GM18507 (cell line): ENCODE measurements at regions not wholly inside any gene's neighbourhood (a gene's known extent, or its start where the extent isn't known, plus 50 kb on each side); places are given as distances from the start of the nearest gene placed in this dataset.

Source experiments
- DNase-seq: peaks from one replicate; pipeline ENCODE4 v3.0.0; 2011; ENCODE audit warnings: low read depth; ENCODE audit not compliant: insufficient read length; ENCODE audit errors: extremely low spot score
- FAIRE-seq: peaks from 2 replicates; lab custom pipeline; 2011; peaks lifted over from hg19 to GRCh38; lab: Jason Lieb, UNC

DNA sequence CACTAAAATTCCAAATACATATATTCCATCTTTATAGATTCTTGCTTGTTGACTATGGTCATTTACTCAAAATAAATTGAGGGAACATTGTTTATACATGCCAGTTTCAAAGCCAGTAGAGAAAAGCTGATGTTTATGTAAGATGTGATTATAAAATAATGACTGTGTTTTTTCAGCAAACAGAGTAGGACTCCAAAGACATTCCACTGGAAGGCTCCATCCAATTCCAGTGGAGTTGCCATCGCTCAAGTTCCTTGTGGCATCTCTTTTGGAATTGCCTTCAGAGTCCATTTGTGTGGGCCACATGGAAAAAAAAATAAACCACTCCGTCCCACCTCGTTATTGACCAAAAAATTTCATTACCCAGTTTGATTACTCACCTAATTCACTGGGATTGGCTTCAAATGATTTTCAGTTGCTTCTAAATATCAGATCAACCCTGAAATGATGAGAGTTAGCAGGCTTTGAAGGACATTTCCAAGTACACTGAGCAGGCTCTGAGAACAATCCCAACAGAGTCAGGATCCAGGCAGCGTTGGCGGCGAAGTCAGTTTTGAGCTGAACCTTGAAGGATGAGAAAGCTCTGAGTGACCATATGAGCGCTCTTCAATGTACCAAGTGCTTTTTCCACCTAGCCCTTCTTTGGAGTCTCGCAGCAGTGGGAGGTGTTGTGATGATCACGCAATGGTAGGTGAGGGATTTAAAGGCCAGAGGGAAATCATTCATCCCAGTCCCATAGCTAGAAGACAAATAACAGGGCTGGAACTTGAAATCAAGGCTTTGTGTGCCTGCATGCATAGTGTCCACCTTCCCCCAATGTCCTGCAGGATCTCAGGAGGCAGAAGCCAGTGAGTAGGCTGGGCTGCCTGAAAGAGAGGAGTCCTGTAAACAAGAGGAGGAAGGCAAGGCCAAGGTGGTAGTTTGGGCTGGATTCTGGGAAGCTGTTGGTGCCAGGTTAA, 281.7 kb downstream of the CDC5L start:
- DNase-seq (no peak), FAIRE-seq (no peak)

GRCh38 chr6:44670146-44670545, 282.6 kb downstream of the CDC5L start:
- no peak for DNase-seq
- no peak for FAIRE-seq

- no peak for FAIRE-seq
Measured at GRCh38 chr6:44671333-44671732, 283.8 kb downstream of the CDC5L start.

DNA sequence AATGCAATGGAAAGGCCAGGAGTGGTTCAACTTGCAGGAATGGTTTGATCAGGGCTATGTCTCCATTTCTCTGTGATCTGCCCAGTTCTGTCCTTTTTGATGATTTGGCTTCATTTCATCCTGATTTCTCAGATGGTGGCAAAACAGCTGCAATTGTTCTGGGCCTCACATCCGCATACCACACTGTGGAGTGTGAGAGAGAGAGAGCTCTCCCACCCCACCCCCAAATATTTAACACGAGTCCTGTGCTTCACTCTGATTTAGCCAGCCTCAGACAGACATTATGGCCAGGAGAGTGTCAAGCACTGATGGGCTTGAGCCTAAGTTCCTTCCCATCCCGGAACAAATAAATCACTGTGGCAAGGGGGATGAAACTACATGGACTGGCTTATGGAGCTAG, 284.6 kb downstream of the CDC5L start:
- DNase-seq (no peak), FAIRE-seq (no peak)

More at GRCh38 chr6:44671333-44671732, 283.8 kb downstream of the CDC5L start:
- no peak for DNase-seq

DNA sequence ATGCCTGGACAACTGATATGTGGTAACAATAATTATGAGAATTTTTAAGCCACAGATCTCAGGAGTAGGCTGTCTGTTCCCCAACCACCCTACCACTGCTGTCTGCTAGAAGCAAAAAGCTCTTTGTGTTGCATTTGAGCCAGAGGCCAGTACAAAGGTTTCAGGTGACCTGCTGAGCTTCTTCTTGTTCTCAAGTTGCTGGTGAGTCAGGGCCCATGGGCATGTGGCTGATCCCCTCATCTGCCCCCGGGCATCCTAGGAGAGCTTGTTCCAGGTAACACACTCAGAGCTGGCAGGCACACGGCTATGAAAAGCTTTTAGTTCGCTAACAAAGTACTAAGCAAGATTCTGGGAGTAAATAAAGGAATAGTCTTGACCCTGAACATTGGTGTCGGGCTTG, 285.3 kb downstream of the CDC5L start:
- FAIRE-seq (no peak), DNase-seq (no peak)

DNA sequence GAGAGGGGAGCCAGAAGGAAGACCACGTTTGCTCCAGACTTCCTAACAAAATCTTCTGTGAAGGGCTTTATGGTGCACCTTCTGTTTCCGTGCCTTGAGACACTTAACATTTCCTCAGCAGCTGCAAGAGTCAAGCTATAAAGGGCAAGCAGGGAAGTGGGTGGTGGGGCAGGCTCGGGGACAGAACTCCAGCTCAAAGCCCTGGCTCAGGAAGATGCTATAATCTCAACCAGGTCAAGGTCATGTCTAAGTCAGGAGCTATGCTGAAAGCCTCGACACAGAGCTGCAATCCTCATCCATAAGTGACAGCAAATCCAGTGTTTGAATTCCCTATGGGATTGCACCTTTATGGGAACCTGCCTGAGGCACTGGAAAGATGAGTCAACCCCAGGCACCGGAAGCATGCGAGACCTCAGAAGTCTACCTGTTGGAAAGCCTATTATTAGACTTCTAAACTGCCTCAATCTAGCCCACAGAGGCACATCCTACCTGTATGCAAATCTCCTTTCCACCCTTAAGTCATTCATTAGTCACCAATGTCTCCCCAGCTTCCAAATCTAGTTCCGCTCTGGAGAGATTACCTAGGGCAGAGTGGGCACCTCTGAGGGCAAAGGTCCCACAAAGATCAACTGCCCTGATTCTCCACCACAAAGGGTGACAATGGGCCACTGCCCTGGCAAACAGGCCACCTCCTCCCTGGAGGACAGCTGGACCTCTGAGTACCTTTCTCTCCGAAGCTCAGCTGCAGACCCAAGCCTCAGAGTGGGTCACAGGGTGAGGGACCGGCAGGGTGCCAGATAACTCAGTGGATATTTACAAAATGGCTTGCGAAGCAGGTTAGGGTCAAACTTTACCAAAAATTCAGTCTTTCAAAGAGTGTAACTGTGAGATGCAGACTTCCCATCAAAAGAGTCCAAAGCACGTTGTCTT, 287.0 kb downstream of the CDC5L start:
- DNase-seq (no peak), FAIRE-seq (no peak)

GRCh38 chr6:44675449-44675848, 287.9 kb downstream of the CDC5L start:
- no peak for FAIRE-seq
- no peak for DNase-seq

GRCh38 chr6:44676246-44676790, 288.8 kb downstream of the CDC5L start:
- FAIRE-seq: no peak
- DNase-seq: no peak

- no peak for DNase-seq
Measured at GRCh38 chr6:44676826-44677433, 289.4 kb downstream of the CDC5L start.

GRCh38 chr6:44678252-44678935, 290.9 kb downstream of the CDC5L start:
- DNase-seq (no peak), FAIRE-seq (no peak)

More at GRCh38 chr6:44676826-44677433, 289.4 kb downstream of the CDC5L start:
- FAIRE-seq: no peak

GRCh38 chr6:44679438-44680201, 292.1 kb downstream of the CDC5L start:
- no peak for FAIRE-seq
- no peak for DNase-seq

DNA sequence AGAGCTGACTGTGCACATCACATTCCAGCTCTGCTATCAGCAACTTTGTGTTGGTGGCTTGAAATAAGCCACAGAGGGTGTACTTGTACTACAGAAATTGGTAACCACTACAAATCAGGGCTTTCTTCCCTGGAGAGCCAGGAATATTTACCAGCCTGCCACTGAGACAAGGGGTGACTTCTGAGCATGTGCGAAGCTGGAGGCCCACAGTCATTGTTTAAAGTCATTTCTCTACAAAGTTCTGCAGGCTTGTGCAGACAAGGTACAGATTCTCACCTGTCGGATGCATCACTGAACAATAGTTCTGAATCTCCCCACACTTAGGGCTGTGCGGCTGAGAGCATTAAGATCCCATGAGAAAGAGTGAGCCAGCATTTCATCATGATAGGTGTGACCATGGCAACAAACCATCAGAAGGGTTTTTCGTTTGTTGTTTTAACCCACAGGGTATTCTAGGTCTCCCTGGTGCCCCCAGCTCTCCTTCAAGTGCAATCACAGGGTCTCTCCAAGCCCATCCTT, 292.8 kb downstream of the CDC5L start:
- no peak for FAIRE-seq
- no peak for DNase-seq

DNA sequence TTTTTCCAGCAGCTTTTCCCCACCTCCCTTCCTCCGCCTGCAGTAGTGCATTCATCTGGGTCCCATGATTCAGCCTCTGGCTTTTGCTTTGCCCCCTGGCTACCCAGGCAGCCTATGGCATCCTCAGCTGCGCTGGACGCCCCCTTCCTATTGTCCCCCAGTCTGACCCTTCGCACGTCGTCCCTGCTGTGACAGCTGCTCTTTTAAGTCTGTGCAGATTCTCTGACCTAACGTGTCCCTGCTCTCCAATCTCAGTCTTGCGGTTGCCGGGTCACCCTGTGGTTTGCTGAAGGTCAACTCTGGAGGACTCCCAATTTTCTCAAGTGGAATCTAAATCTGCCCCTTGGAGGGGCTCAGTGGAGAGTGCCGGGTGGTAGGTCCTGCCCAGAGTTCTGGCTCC, 294.3 kb downstream of the CDC5L start:
- FAIRE-seq (no peak), DNase-seq (no peak)

- DNase-seq (no peak), FAIRE-seq (no peak)
Measured at GRCh38 chr6:44682280-44682679, 294.8 kb downstream of the CDC5L start.

DNA sequence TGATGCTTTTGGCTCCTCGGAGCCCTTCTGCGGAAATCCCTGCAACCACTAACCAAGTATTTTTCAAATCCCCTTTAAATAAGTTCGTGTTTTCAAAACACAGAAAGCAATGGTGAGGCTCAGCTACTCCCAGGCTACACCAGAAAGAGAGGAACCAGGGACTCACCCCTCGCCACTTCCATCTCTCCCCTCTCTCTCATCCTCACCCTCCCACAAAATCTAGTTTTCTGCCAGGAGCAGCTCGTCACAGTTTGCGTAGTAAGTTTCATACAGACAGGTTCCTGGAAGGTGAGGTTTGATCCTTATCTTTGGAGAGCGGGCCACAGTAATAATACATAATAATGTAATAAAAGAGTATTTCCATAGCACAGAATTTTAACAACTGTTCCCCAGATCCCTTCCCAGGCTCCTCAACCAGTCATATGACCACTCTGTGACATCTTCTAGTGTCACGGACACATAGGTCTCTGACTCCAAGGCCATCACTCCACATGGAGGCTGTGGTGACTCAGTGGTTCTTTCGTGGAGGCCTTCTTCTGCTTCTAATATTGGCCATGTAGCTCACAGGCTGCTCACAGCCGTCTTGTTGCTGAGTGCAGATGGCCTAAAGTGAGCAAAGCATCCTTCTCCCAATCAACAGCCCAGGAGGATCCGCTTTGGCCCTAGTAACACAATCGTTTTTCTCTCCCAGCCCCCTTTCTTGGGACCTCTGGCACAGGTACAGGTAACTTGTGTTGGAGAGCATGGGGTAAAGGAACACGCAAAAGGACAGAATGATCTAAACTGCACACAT, 295.7 kb downstream of the CDC5L start:
- DNase-seq (no peak), FAIRE-seq (no peak)

GRCh38 chr6:44685213-44685612, 297.7 kb downstream of the CDC5L start:
- no peak for DNase-seq
- no peak for FAIRE-seq

DNA sequence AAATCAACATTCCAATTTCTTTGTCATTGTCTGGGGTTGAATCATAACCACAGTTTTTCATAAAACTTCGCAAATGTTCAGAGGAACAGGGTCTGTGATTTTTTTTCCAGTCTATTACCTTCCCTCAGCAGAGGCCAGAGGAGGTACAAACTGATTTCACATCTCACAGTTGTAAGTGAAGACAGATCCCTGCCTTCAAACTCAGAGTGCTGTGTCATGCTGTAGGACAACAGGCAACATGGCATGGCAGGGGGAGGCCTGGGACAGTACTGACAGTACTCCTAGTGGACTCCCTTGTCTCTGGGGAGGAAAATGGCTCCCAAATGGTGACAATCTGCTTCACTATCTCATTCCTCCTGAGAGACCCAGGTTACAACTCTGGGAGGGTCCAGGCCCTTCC, 308.6 kb downstream of the CDC5L start:
- DNase-seq (no peak), FAIRE-seq (no peak)
